HG03108 (cell line): ENCODE measurements at regions not wholly inside any gene's neighbourhood (a gene's known extent, or its start where the extent isn't known, plus 50 kb on each side); places are given as distances from the start of the nearest gene placed in this dataset.
A peak's percentile ranks its signal among the peaks of the same experiment; 100 is the strongest.

ENCODE experiments used
- ATAC-seq: cut with Tn5 transposase; IDR thresholded peaks from one replicate; pipeline ENCODE4 v1.9.1; 2021; ENCODE audit warnings: moderate library complexity; ENCODE audit not compliant: unreplicated experiment

DNA sequence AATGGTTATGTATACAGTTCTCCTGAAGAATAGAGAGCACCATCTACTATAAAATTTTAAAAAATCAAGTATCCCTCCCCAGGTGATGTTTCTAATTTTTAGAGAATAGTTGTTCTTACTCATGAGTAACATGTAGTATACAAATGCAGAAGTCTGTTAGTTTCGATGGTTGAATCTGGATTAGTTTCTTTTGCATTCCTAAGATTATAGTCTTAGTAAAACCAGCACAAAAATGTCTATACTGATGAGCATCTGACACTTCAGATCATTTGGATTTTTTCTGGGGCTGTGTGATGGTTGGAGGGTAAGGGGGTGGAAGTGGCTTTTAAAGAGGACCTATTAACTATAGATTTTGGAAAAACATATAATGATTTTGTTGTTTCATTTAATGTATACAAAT is 167.3 kb upstream of the SGO1 start:
- no peak for ATAC-seq

DNA sequence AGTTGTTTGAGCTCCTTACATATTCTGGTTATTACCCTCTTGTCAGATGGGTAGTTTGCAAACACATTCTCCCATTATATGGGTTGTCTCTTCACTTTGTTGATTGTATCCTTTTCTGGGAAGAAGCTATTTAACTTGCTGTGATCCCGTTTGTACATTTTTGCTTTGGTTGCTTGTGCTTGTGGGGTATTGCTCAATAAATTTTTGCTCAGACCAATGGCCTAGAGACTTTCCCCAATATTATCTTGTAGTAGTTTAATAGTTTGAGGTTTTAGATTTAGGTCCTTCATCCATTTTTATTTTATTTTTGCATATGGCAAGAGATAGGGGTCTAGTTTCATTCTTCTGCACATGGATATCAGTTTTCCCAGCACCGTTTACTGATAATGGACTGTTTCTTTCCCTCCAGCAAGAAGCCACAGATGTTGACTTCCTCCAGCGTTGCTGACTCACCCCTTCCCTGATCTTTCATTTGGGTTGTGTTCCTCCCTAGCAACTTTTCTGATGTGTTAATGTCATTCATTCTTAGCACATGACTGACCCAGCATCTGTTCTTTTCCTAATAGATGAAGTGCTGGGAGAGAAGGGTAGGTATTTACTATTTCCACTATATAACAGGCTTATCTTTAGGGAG is 166.7 kb upstream of the SGO1 start:
- ATAC-seq, result no peak

GRCh38 chr3:20350449-20350848 is 164.4 kb upstream of the SGO1 start:
- no peak for ATAC-seq

DNA sequence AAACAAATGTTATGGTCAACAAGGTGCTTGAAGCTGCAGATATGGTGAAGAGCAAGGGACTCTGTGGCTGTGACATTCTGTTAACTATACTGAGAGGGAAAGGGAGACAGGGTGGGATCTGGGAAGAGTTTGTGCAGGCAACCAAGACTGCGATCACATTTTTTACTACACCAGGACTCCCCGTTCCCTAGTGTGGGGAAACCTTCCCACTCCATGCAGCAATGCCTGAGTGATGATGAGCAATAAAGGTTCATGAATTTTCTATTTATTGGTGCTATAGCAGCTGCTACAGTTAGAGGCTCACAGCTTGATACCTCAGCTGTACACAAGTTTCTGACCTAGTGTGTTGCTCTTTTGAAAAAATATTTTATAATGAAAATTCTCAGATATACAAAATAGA is 160.9 kb upstream of the SGO1 start:
- no peak for ATAC-seq

DNA sequence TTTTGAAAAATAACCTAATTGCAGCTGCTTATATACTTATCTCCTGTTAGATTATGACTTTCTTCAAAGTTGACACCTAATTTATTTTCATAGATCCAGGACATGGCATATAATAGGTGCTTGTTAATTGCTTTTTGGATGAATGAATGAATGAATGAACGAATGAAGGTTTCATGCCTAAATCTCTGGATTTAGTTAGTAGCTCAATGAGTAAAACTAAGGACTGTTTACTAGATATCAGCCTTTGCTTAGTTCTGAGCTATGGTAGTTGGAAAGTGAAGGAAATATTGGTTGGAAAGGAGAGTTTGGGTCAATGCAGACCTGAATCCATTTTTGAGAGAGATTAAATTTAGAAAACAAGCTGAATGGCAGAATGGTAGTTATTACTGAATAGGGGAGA is 160.4 kb upstream of the SGO1 start:
- no peak for ATAC-seq

- ATAC-seq, result no peak
These were observed 158.5 kb upstream of the SGO1 start for GRCh38 chr3:20344400-20344959.

GRCh38 chr3:20343790-20344189 is 157.8 kb upstream of the SGO1 start:
- ATAC-seq, result no peak

DNA sequence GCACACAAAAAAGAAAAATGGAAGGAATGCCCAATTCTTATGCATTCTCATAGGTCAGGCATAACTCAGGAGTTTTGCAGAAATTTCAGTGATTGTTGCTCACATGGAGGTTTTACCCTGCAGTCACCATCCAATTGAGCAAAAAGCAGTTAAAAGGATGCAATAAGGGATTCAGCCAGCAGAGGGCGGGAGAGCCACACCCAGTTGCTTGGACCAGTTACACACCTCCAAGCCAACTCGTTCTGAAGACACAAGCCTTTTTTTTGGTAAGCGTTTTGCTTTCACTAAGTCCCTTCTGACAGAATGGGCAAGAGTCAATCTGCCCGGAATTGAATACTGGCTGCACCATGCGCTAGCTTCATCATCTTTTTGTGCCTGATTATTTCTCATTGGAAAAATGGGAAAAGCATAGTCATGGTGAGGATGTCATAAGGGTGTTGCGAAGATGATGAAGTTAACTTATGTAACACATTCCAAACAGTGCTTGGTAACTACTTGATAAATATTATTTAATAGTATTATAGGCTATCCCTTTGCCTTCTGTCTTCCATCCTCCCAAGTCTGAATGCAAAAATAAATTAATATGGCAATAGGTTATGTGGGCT is 154.4 kb upstream of the SGO1 start:
- ATAC-seq, result peak; percentile 78

DNA sequence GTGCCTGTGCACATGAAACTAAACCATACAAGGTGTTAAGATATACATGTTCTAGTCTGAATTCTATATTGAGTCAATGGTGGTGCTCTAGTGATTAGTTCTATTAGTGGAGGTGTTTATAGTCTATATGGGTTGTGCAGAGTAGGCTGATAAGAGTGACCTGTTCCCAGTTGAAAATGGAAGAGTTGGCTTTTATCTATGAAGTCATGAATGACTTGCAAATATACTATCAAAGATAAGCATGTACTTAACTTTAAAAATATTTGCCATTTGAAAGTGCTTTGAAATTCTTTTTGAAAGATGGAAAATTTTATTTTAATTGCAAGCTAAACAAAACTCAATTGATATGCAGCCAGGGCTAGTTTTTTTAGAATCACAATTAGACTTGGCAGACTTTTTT is 150.6 kb upstream of the SGO1 start:
- no peak for ATAC-seq

DNA sequence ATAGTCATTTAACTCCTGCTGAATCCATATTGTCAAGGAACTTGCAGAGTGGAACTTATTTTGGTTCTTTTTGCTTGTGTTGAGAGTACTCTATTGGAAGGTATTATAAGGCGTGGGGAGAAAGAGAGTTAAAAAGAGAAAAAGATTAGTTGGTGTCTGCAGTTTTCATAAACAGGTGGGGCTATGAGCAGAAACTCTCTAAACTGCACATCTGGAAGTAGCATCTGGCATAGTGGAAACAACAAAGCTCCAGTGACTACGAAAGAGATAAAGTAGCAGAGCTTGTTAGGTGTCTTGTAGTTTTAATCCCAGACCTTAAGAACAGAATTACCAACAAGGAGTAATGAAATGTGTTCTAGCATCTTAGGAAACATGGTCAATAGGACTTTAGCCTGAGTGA is 148.8 kb upstream of the SGO1 start:
- ATAC-seq, result no peak

GRCh38 chr3:20327889-20328288 is 141.9 kb upstream of the SGO1 start:
- ATAC-seq, result no peak

DNA sequence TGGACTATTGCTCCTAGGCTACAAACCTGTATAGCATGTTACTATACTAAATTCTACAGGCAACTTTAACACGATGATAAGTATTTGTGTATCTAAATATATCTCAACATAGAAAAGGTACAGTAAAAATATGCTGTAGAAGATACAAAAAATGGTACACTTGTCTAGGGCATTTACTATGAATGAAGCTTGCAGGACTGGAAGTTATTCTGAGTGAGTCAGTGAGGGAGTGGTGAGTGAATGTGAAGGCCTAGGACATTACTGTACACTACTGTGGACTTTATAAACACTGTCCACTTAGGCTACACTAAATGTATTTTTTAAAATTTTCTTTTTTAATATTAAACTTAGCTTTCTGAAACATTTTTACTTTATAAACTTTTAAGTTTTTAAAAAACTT is 140.5 kb upstream of the SGO1 start:
- ATAC-seq, result no peak

DNA sequence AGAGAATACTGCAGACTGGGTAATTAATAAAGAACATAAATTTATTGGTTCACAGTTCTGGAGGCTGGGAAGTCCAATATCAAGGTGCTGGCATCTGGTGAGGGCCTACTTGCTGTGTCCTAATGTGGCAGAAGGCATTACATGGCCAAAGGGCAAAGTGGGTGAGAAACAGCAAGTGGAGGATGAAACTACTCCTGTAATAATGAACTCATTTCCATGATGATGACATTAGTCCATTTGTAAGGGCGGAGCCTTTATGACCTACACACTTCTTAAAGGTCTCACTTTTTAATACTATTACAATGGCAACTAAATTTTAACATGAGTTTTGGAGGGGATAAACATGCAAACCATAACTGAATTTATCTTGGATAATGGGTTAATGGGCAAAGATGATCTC is 139.6 kb upstream of the SGO1 start:
- no peak for ATAC-seq

DNA sequence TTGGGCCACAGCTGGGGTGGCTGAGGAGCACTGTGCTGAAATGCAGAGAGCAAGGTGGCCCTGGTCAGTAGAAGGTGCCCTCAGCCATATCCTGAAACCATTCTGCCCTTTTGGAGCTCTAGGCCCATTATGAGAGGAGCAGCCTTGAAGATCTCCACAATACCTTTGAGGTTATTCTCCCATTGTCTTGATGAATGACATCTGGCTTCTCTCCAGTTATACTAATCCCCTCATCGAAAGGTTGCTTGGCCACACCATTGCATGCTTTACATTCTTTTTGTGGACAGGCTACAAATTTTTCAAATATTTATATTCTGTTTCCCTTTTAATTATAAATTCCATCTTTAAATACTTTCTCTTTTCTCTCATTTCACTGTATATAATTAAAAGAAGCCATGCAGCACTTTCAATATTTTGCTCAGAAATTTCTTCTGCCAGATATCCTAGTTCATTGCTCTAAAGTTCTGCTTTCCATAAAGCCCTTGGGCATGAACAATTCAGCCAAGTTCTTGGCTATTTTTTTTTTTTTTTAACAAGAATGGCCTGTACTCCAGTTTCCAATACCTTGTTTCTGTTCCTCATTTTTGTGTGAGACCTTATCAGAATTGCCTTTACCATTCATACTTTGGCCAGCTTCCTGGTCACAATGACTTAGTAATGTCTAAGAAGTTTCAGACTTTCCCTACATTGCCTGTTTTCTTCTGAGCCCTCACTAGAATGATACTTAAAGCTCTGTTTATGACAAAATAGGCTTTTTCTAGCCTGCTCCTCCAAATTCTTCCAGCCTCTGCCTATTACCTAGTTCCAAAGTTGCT is 138.9 kb upstream of the SGO1 start:
- ATAC-seq, result peak; percentile 98

GRCh38 chr3:20323307-20323927 is 137.4 kb upstream of the SGO1 start:
- ATAC-seq, result no peak

DNA sequence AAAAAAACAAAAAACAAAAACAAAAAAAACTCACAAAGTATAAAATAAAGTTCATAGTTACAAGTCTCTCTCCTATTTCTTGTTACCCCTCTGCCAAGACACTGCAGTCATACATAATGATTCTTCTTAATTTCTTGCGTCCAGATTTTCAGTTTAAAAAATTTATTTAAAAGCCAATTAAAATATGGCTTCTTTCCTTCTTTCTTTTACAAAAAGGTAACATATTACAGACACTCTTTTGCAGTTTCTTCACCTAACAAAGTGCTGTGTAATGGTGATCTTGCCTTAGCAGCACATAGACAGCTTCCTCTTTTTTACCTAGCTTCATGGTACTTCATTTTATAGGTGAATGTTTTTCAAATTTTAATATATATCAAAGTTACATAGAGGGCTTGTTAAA is 136.1 kb upstream of the SGO1 start:
- ATAC-seq, result no peak

- ATAC-seq, result no peak
These were observed 135.5 kb upstream of the SGO1 start for GRCh38 chr3:20321391-20322047.

GRCh38 chr3:20320489-20320888 is 134.5 kb upstream of the SGO1 start:
- no peak for ATAC-seq

DNA sequence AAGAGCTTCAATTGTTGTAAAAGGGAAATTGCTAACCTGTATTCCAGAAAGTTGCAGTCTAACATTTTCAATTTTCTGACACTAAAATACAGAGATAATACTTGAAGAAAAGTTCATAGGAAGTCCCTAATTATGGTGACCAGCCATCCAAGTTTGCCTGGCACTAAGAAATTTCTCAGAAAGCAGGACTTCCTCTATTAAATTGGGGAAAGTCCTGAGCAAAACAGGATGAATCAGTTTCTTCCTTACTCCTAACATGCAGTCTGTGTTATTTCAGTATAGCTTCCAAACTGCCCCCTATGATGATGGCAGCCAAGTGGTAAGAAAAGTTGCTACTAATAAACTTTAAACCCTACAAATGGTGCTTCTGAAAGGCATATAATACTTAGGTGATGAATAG is 133.5 kb upstream of the SGO1 start:
- no peak for ATAC-seq

DNA sequence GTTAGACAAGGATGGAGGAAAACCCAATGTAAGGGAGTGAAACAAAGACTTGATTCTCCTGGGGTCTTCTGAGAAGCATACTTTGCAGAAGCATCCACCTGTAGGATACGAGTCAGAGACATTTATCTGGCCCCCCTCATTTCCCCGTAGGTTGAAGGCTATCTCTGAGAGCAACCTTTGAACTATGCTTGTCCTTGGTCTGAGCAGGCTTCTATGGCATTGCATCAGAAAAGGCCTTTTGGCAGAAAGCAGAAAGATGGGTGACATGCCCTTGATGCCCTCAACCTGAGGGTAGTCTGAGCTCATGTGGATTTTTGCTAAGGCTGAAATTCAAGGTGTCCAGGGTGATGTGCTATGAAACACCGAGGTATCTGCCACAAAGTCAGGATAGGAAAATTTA is 131.6 kb upstream of the SGO1 start:
- ATAC-seq, result no peak

DNA sequence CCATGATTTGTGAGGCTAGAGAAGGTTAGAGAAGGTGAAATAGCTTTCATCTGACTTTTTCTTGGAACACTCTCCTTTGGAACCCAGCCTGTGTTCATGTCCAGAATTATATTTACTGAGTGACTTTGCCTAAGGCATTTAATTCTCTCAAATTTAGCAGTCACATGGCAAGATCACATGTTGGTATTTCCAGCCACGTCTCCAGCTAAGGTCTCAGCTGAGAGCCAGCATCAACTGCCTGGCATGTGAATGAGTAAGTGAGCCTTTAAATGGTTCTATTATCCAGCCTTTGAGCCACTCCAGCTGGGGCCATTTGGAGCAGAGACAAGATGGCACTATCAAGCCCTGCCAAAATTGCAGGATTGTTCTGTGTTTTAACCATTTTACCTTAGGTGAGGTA is 130.2 kb upstream of the SGO1 start:
- no peak for ATAC-seq
